HG03442 (cell line): ENCODE measurements at regions not wholly inside any gene's neighbourhood (a gene's known extent, or its start where the extent isn't known, plus 50 kb on each side); places are given as distances from the start of the nearest gene placed in this dataset.

ENCODE experiments used
- ATAC-seq: cut with Tn5 transposase; IDR thresholded peaks from one replicate; pipeline ENCODE4 v1.9.1; 2021; ENCODE audit warnings: mild to moderate bottlenecking, moderate library complexity; ENCODE audit not compliant: unreplicated experiment

DNA sequence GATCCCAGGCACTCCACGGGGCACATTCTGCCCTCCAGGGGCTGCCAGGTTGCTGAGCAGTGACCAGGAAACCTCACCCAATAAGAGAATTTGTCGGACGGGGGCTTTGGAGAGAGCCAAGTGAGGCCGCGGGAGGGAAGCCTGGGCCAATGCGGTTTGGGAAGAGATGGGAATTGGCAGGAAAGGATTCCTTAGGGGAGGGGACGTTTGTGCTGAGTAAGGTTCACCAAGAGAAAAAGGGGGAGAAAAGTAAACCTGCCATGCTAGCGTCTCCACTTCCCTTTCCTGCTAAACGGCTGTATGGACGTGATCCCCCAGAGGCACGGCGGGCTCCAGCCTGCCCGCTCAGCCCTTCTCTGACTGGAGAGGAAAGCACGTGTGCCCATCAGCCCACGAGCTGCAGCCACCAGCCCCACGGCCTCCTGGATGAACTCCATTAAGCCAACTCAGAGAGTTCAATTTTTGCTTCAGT lies 194.4 kb upstream of the ID2 start:
- ATAC-seq: peak; percentile 6

GRCh38 chr2:8488001-8488738 lies 193.7 kb upstream of the ID2 start:
- peak; percentile 81 for ATAC-seq

GRCh38 chr2:8489221-8489620 lies 192.6 kb upstream of the ID2 start:
- no peak for ATAC-seq

GRCh38 chr2:8489751-8490150 lies 192.1 kb upstream of the ID2 start:
- no peak for ATAC-seq

DNA sequence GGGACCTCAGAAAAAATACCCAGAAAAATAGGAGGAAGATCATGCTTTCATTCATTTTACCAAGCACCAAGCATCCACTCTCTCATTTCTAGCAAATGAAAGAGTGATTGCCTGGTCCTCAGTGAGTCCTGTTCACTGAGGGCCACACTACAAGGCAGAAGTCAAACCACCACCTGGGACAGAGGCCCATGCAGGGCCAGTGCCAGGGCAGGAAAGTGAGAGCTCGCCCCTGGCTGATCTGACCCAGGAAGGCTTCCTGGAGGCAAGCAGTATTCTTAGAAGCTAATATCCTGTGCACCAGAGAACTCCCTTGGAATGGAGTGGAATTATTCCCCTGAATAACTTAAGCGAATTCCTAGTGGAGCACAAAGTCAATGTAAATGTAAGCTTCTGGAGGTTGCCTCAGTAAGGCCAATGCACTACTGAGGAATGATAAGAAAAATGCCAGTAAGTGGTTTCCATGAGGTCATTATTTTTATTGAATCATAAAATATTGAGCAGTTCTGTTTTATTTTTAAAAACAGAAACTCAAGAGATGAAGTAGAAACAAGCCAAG lies 191.6 kb upstream of the ID2 start:
- no peak for ATAC-seq

DNA sequence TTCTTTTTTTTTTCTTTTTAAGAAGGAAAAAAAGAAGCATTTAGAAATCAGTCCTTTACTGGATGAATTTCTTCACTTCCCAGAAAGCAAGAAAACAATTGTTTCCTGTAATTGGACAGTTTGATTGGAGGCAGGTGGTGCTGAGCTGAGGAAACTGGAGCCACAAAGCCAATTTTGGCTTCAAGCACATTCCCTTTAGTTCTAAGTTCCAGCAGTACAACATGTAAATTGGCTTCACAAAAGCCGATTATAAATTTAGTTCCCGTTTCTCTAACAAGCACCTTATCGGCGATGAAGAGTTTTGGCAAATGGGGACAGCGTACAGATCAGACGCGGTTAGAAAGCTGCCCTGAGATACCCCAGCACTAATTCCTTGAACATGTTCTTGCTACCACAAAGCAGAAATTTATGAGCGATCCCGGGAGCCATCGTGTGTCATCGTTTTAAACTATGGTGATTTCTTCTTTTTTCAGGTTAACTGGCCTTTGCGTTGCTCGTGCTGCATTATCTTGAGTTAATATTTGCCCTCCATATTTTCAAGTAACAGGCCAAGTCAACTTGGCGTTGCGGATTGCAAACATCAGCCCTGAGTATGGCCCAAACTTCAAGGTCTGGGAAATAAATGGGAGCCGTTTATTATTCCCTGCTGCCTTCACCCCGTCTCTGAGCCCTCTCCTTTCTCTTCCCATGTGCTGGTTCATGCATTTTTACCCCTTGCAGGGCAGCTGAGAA lies 190.4 kb upstream of the ID2 start:
- no peak for ATAC-seq

DNA sequence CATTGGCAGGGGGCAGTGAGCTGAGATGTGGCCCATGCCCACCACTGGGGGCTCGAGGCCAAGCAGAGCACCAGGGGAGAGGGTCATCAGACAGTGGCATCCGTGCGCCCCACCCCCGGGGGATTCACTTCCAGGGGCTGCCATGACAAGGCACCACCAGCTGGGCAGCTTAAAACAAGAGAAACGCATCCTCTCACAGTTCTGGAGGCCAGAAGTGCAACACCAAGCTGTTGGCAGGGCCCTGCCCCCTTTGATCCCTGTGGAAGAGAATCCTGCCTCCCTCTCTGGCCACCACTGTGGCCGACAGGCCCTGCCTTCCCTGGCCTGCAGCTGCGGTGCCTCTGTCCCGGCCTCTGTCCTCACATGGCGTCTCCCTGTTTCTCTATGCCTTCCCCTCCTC lies 187.7 kb upstream of the ID2 start:
- ATAC-seq: no peak

GRCh38 chr2:8494589-8494988 lies 187.3 kb upstream of the ID2 start:
- no peak for ATAC-seq

DNA sequence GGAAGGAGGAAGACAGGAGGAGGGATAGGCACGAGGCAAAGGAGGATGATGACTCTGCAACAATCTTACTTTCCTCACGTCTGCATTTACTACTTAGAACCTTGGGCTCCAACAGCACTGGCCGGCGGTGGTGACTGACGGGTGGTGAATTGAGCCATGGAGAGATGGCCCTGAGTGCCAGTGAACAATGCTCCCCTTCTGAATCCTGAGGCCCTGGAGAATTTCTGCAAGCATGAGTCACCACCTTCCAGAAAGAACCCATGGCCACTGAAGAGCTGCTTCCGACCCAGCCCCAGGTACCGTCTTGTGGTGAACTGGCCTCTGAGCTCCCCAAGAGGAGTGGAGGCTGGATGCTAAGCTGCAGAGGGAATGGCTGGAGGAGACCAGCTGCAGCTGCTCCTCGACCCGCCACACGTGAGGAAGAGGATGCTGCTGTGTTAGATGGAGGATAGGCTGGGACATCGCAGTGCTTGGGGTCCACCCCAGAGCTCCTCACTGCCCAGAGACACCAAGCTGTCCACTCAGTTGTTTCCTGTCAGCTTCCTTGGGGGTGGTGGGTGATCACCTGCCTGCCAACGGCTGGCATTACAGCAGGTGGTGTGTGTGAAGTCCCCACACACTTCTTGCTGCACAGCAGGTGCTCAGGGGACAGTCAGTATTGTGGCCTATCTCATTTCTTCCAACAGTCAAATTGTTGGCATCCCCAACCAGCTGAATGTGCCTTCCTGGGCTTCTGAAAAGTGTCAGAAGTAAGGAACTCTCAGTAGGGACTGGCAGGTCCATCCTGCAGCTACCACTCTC lies 186.5 kb upstream of the ID2 start:
- ATAC-seq: no peak

DNA sequence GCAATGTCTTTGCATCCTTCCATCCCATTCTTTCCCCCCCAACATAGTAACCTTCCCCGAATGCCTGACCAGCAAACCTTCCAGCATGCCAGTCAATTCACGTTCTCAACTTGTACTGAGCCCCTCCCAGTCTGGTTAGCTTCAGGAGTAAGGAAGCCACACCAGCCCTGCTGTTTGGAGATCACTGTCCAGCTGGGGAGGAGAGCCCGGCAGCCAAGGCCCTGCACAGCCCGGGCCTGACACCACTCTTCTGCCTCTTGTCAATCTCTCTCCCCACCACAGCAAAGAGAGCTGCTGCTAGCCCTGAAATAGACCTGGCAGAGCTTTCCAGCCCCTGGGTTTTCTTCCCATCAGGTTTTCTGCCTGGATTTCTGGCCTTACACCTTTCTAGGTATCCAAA lies 185.8 kb upstream of the ID2 start:
- ATAC-seq: no peak

DNA sequence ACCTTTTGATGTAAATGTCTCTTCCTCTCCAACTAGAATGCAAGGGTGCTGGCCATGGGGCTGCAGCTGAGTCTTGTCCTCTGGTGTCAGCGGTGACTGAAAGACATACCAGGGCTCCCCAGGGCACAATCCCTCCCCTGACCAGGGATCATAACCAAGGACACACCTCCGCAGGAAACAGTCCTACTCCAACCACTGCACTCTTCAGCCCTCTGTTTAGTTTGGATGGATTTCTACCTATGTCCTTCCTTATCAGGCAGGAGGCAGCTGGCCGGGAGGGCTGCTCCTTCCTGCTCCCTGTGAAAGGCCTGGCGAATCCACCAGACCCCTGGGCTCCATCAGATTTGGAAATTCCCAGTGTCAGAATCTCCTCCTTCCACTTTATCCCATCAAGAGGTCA lies 185.2 kb upstream of the ID2 start:
- ATAC-seq: no peak

DNA sequence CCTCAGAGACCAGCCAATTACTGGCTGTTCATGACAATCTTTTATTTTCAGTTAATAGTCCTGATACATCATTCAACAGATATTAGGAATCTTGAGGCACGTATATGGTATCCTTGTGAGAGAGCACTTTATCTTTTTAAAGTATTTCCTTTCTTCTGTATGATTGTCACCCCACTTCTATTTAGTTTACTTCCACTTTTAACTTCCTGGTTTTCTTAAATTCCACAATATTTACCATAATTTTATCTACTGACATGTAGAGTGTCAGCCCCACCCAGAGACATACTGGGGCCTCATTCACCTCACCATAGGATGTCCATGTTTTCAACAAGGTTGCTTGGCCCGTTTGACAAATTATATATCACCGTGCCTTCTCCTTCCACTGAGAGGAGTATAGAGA lies 182.9 kb upstream of the ID2 start:
- no peak for ATAC-seq

DNA sequence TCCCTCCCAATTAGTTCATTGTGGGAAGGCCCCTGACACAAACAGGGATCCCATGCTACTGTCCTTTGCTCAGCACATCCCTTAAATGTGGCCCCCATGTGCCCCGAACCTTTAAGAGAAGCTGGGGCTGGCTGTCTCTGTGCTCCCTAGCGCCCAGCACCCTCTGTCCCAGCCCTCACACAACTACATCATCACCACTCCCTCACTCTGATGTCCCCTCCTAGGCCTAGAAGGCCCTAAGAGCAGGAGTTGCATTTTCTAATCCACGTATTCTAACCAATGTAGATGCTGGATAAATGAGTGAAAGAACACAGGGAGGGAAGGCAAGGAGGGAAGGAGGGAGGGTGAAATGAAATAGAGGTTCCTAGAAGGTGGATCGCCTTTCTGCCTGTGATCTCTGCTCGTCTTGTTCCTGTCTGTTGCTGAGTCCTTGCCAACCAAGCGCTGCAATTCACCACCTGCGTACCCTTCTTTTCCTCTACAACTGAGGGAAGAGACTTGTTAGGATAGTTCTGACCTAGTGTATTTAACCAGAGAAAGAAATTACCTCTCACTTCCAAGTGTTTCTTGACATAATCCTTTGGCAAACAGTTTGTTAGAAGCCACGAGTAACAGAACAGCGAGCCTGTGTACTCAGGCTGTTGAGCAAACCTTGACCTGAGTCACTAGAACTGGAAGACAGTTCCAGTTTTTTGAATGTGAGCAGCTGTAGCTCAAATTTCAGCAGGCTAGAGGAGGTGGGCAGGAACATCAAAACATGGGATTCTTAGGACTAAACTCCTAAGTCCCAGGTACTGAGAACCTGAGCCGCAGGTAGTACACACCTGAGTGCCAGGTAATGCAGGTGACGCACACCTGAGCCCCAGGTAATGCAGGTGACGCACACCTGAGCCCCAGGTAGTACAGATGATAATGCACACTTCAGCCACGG lies 181.5 kb upstream of the ID2 start:
- no peak for ATAC-seq

- no peak for ATAC-seq
Observed at GRCh38 chr2:8501061-8501720, 180.7 kb upstream of the ID2 start.

DNA sequence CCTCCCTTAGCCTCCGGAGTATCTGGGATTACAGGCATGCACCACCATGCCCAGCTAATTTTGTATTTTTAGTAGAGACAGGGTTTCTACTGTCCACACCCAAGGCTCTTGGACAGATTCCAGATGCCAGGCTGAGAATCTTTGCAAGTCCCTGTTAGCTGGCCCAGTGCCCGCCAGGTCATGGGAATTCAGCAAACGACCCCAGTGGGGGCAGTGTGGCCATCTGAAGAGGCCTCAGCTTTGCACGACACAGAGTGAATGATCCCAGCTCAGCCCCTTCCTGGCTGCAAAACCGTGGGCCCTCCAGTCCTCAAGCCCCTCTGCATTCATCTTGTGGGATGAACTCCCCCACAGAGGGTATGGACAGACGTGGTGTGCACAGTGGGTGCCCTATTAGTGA lies 179.5 kb upstream of the ID2 start:
- no peak for ATAC-seq

DNA sequence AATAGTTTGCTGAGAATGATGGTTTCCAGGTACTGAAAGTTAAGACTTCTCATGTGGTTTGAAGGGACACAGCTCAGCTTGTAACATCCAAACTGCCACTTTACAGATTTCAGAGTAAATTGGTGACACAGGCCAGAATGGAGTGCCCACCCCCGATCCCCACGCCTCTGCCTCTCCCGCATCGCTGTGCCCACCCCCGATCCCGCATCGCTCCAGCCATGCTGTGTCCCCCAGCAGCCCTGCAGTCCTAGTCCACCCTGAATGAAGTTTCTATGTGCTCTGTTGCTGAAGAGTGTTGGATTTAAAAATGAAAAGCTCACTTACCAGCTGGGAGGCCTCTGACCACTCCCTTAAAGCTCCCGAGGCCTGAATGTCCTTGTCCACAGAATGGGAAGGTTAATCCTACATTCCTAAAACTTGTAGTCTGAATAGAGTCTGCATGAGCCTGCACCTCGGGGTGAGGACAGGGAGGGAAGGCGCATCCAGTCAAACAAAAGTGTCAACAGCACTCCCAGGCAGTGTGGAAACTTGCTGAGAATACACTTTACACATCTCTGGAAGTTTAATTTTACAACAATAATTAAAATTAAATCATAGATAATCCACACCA lies 176.4 kb upstream of the ID2 start:
- no peak for ATAC-seq

DNA sequence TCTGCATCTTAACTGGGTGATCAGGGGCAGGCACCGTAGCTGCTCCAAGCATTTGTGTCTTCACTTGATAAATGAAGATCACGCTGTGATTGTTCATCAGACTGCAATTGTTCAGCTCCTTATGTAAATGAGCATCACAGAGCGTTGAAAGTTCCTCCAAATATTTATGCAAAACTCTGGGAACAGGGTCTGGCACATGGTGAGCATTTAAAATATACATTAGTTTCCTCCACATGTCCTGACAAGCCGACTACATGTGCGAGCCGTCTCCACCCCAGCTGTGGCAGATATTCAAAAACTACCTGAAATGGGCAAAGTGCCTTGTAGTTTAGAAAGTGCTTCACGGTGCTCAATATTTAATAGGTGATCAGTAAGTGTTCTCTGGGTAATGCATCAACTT lies 175.1 kb upstream of the ID2 start:
- ATAC-seq: no peak

DNA sequence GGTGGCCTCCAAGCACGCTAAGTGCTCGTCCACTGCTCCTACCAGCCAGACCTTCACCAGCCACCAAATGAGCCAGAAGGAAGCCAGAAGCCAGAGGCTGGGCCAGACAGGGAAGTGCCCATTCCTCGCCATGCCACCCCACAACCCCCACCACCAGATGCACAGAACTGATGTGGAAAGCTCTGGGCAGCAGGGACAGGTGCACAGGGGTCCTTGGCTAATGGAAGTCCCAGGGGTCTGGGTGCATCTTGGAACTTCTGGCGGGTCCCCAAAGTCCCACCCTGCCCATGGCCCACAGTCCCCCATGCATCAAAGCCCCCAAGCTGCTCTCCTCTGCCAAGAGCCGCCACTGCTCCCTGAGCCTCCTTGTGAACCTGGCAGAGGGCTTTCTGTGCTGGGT lies 173.1 kb upstream of the ID2 start:
- no peak for ATAC-seq

GRCh38 chr2:8509621-8510020 lies 172.2 kb upstream of the ID2 start:
- no peak for ATAC-seq
